DOHH2 (cell line): ENCODE measurements at regions not wholly inside any gene's neighbourhood (a gene's known extent, or its start where the extent isn't known, plus 50 kb on each side); places are given as distances from the start of the nearest gene placed in this dataset.

Source experiments
- H3F3A ChIP-seq: fragments of 200-600 bp; sonication (generic), shearing (Covaris generic); 2 replicates; pipeline ENCODE4 v1.6.0; 2016; ENCODE audit warnings: antibody characterized with exemption, mild to moderate bottlenecking; ENCODE audit not compliant: control insufficient read depth, insufficient read depth
- H3K27ac ChIP-seq: fragments of 200-600 bp; sonication (generic); 2 replicates; pipeline ENCODE4 v1.5.1; 2014; ENCODE audit warnings: low read depth, mild to moderate bottlenecking, low read length, moderate library complexity
- H3K27me3 ChIP-seq: fragments of 200-600 bp; sonication (generic); 2 replicates; pipeline ENCODE4 v1.6.1; 2014; ENCODE audit warnings: mild to moderate bottlenecking, low read length, mixed read lengths; ENCODE audit not compliant: control insufficient read depth
- H3K36me3 ChIP-seq: fragments of 200-600 bp; sonication (generic); 2 replicates; pipeline ENCODE4 v1.6.1; 2014; ENCODE audit warnings: mild to moderate bottlenecking, low read length, moderate library complexity, mixed read lengths; ENCODE audit not compliant: control insufficient read depth
- H3K4me1 ChIP-seq: fragments of 200-600 bp; sonication (generic); 2 replicates; pipeline ENCODE4 v1.6.1; 2014; ENCODE audit warnings: mild to moderate bottlenecking, low read length, mixed read lengths; ENCODE audit not compliant: control insufficient read depth
- H3K4me2 ChIP-seq: fragments of 200-600 bp; sonication (generic); 2 replicates; pipeline ENCODE4 v1.6.0; 2014; ENCODE audit warnings: mild to moderate bottlenecking, low read length, moderate library complexity
- H3K4me3 ChIP-seq: fragments of 200-600 bp; sonication (generic); 2 replicates; pipeline ENCODE4 v1.5.1; 2014; ENCODE audit warnings: mild to moderate bottlenecking, low read length, mixed read lengths
- H3K79me2 ChIP-seq: fragments of 200-600 bp; sonication (generic); 2 replicates; pipeline ENCODE4 v1.6.1; 2014; ENCODE audit warnings: mild to moderate bottlenecking, low read length, mixed read lengths; ENCODE audit not compliant: control insufficient read depth
- H3K9me2 ChIP-seq: fragments of 200-600 bp; sonication (generic); replicated peaks from 2 replicates; pipeline ENCODE4 v1.6.1; 2014; ENCODE audit warnings: mild to moderate bottlenecking, low read length, mixed read lengths; ENCODE audit not compliant: control insufficient read depth
- H3K9me3 ChIP-seq: fragments of 200-600 bp; sonication (generic); 2 replicates; pipeline ENCODE4 v1.6.1; 2014; ENCODE audit warnings: antibody characterized with exemption, low read length, mixed read lengths; ENCODE audit not compliant: control insufficient read depth, insufficient read depth
- H4K20me1 ChIP-seq: fragments of 200-600 bp; sonication (generic); 2 replicates; pipeline ENCODE4 v1.6.0; 2014; ENCODE audit warnings: low read depth, mild to moderate bottlenecking, antibody characterized with exemption, low read length, moderate library complexity; ENCODE audit not compliant: control insufficient read depth, insufficient read depth
- CTCF ChIP-seq: fragments of 200-600 bp; sonication (generic); IDR thresholded peaks from one replicate; pipeline ENCODE4 v1.5.1; 2014; ENCODE audit warnings: antibody characterized with exemption, mild to moderate bottlenecking, low read depth, low read length; ENCODE audit not compliant: poor library complexity, severe bottlenecking
- EZH2phosphoT487 ChIP-seq: fragments of 200-600 bp; sonication (generic); IDR thresholded peaks from 2 replicates; pipeline ENCODE4 v1.6.1; 2017; ENCODE audit warnings: borderline replicate concordance, mild to moderate bottlenecking, antibody characterized with exemption, low read length, moderate library complexity, mixed read lengths

- Histone ChIP-seq H3K4me2 (no peak overlapping the region), H3K79me2 (no peaks in the 10 kb centered on the region), H3K36me3 (no peaks in the 10 kb centered on the region), H3K27ac (no peak overlapping the region), H3K9me2 (no peaks in the 10 kb centered on the region), H4K20me1 (no peaks in the 10 kb centered on the region), H3K4me3 (no peak overlapping the region), H3F3A (no peaks in the 10 kb centered on the region), H3K27me3 (no peaks in the 10 kb centered on the region), H3K4me1 (no peaks in the 10 kb centered on the region), H3K9me3 (no peaks in the 10 kb centered on the region)
- TF ChIP-seq EZH2phosphoT487, result no peak
- TF ChIP-seq CTCF, result no peak
Measured at GRCh38 chr20:10856237-10857015, 182.6 kb upstream of the JAG1 start.

- Histone ChIP-seq H4K20me1 (no peaks in the 10 kb centered on the region), H3K9me2 (no peaks in the 10 kb centered on the region), H3K4me2 (no peak overlapping the region), H3K79me2 (no peaks in the 10 kb centered on the region), H3K27me3 (no peaks in the 10 kb centered on the region), H3F3A (no peaks in the 10 kb centered on the region), H3K36me3 (no peaks in the 10 kb centered on the region), H3K4me1 (no peaks in the 10 kb centered on the region), H3K27ac (no peak overlapping the region), H3K9me3 (no peaks in the 10 kb centered on the region), H3K4me3 (no peak overlapping the region)
- no peak for TF ChIP-seq EZH2phosphoT487
- TF ChIP-seq CTCF, result no peak
Measured at GRCh38 chr20:10857352-10858070, 183.7 kb upstream of the JAG1 start.

GRCh38 chr20:10861090-10861489, 187.3 kb upstream of the JAG1 start:
- no peak overlapping the region for H3K4me2 ChIP-seq
- no peaks in the 10 kb centered on the region for H3F3A ChIP-seq
- no peak for TF ChIP-seq CTCF
- no peak for TF ChIP-seq EZH2phosphoT487
- no peaks in the 10 kb centered on the region for H3K4me1 ChIP-seq
- no peaks in the 10 kb centered on the region for H3K79me2 ChIP-seq
- no peaks in the 10 kb centered on the region for H3K9me3 ChIP-seq
- no peaks in the 10 kb centered on the region for H4K20me1 ChIP-seq
- no peak overlapping the region for H3K27ac ChIP-seq
- H3K4me3 ChIP-seq, result no peak overlapping the region
- H3K27me3 ChIP-seq, result no peaks in the 10 kb centered on the region
- H3K9me2 ChIP-seq, result no peaks in the 10 kb centered on the region
- no peaks in the 10 kb centered on the region for H3K36me3 ChIP-seq
